B cell (primary cell): ENCODE measurements at regions not wholly inside any gene's neighbourhood (a gene's known extent, or its start where the extent isn't known, plus 50 kb on each side); places are given as distances from the start of the nearest gene placed in this dataset.

ENCODE experiments used
- ATAC-seq: fragments of 200-7000 bp; cut with Tn5 transposase; one replicate; pipeline ENCODE4 v1.10.0; 2021; ENCODE audit warnings: low read depth, mild to moderate bottlenecking, moderate number of reproducible peaks, moderate library complexity
- CTCF ChIA-PET: fragments of 350-600 bp; sonication (Branson Sonifier 250); formaldehyde crosslinking; loops from one replicate; lab custom pipeline; 2021; ENCODE audit warnings: antibody characterized with exemption, inconsistent platforms; lab: Charles Lee
- POLR2A ChIA-PET: fragments of 350-600 bp; sonication (Branson Sonifier 250); formaldehyde crosslinking; loops from one replicate; lab custom pipeline; 2021; ENCODE audit warnings: antibody characterized with exemption; lab: Charles Lee
- DNase-seq: peaks from one replicate; pipeline ENCODE4 v3.0.0; 2013
- H2AFZ ChIP-seq: 2 replicates; pipeline ENCODE4 v1.6.1; 2012; ENCODE audit warnings: mild to moderate bottlenecking, low read depth, low read length; ENCODE audit not compliant: insufficient read depth, poor library complexity, severe bottlenecking
- H3K27ac ChIP-seq, 2 donors: 1 replicate in 1 of 2; 2 replicates in 1 of 2; pipeline ENCODE4 v1.5.1; 2012 to 2013; ENCODE audit warnings: low read length in 2 of 2, mild to moderate bottlenecking in 2 of 2, moderate library complexity in 1 of 2
- H3K27me3 ChIP-seq, 4 experiments: fragments of 200-600 bp in 1 of 4; sonication (generic) in 1 of 4; replicated peaks in 1 of 4; 1 replicate in 2 of 4; 2 replicates in 2 of 4; pipeline versions ENCODE4 v1.6.1 to v1.7.0; 2013 to 2016; ENCODE audit warnings: low read length in 3 of 4, mild to moderate bottlenecking in 2 of 4, mixed read lengths in 1 of 4, moderate library complexity in 1 of 4; ENCODE audit not compliant: insufficient read depth in 4 of 4, control insufficient read depth in 3 of 4; ENCODE audit errors: control extremely low read depth in 1 of 4
- H3K36me3 ChIP-seq, 2 experiments: replicated peaks in 1 of 2; 1 replicate in 1 of 2; 2 replicates in 1 of 2; pipeline versions ENCODE4 v1.6.1 to v1.7.1; 2013; ENCODE audit warnings: low read length in 1 of 2; ENCODE audit not compliant: insufficient read depth in 2 of 2, control insufficient read depth in 1 of 2; ENCODE audit errors: control extremely low read depth in 1 of 2, extremely low read depth in 1 of 2
- H3K4me1 ChIP-seq, 2 donors: fragments of 200-600 bp in 1 of 2; sonication (generic) in 1 of 2; 1 replicate in 1 of 2; 2 replicates in 1 of 2; pipeline versions ENCODE4 v1.5.1 to v1.6.1; 2013 to 2017; ENCODE audit warnings: low read length in 2 of 2; ENCODE audit not compliant: control insufficient read depth in 2 of 2, insufficient read depth in 2 of 2
- H3K4me2 ChIP-seq: replicated peaks from 2 replicates; pipeline ENCODE3; 2012; ENCODE audit warnings: mild to moderate bottlenecking, low read depth, low read length; ENCODE audit not compliant: poor library complexity, severe bottlenecking
- H3K4me3 ChIP-seq, 5 experiments: fragments of 200-600 bp in 1 of 5; sonication (generic) in 1 of 5; 1 replicate in 3 of 5; 2 replicates in 2 of 5; pipeline versions ENCODE4 v1.5.1 to v1.7.0; 2011 to 2016; ENCODE audit warnings: low read length in 4 of 5, mild to moderate bottlenecking in 4 of 5, low read depth in 2 of 5, control low read depth in 1 of 5, moderate library complexity in 1 of 5; ENCODE audit not compliant: insufficient read depth in 1 of 5; ENCODE audit errors: control extremely low read depth in 1 of 5, extremely low read depth in 1 of 5
- H3K79me2 ChIP-seq: fragments of 200-600 bp; sonication (generic); one replicate; pipeline ENCODE4 v1.6.0; 2016; ENCODE audit warnings: low read length; ENCODE audit not compliant: control insufficient read depth, insufficient read depth
- H3K9ac ChIP-seq: fragments of 200-600 bp; sonication (generic); 2 replicates; pipeline ENCODE4 v1.6.1; 2017; ENCODE audit warnings: mild to moderate bottlenecking, low read length, moderate library complexity
- H3K9me3 ChIP-seq, 3 donors: one replicate each; pipeline versions ENCODE4 v1.6.1 to v1.7.1; 2013; ENCODE audit warnings: low read length in 2 of 3; ENCODE audit not compliant: control insufficient read depth in 2 of 3, insufficient read depth in 1 of 3; ENCODE audit errors: control extremely low read depth in 1 of 3
- H4K20me1 ChIP-seq: 2 replicates; pipeline ENCODE4 v1.6.0; 2012; ENCODE audit warnings: mild to moderate bottlenecking, low read length; ENCODE audit not compliant: insufficient read depth, control insufficient read depth, poor library complexity, severe bottlenecking
- H3K27ac Mint-ChIP-seq: one replicate; pipeline ENCODE4 v1.8.0; 2021; ENCODE audit warnings: mixed read lengths
- H3K27me3 Mint-ChIP-seq: one replicate; pipeline ENCODE4 v1.8.0; 2021; ENCODE audit warnings: mixed read lengths
- H3K4me1 Mint-ChIP-seq: one replicate; pipeline ENCODE4 v1.8.0; 2021; ENCODE audit warnings: mixed read lengths
- H3K4me3 Mint-ChIP-seq: one replicate; pipeline ENCODE4 v1.8.0; 2021; ENCODE audit warnings: mixed read lengths
- H3K9me3 Mint-ChIP-seq: one replicate; pipeline ENCODE4 v1.8.0; 2022; ENCODE audit warnings: mixed read lengths; ENCODE audit not compliant: insufficient read depth
- CTCF ChIP-seq: fragments of 200-600 bp; IDR thresholded peaks from one replicate; pipeline ENCODE4 v1.8.0; 2022; ENCODE audit warnings: antibody characterized with exemption, mild to moderate bottlenecking
- EZH2 ChIP-seq: IDR thresholded peaks from 2 replicates; pipeline ENCODE4 v1.6.1; 2012; ENCODE audit warnings: borderline replicate concordance, low read depth, mild to moderate bottlenecking, moderate library complexity, low read length; ENCODE audit not compliant: insufficient read depth, poor library complexity, severe bottlenecking
- WGBS: methylation state at CpG from one replicate; pipeline ENCODE4 v1.1.5; 2013; ENCODE audit warnings: missing lambda C conversion rate; ENCODE audit not compliant: insufficient coverage; 5-methylcytosine and 5-hydroxymethylcytosine counted together
- intact Hi-C: fragments of 100-400 bp; cut with micrococcal nuclease; formaldehyde crosslinking; loops from one replicate; pipeline ENCODE4 v1.10.0; 2022

GRCh38 chr4:124965497-124965891 lies 253.0 kb upstream of the ANKRD50 start:
- ATAC-seq, result no peak
- no peak overlapping the region for H3K9ac ChIP-seq
- no peak overlapping the region for H3K4me2 ChIP-seq
- TF ChIP-seq EZH2 (no peak), CTCF (no peak)
- no peaks in the 10 kb centered on the region for H3K27me3 ChIP-seq
- CTCF ChIA-PET, result no interaction called here
- no peak overlapping the region for H2AFZ ChIP-seq
- no peaks in the 10 kb centered on the region for H3K36me3 ChIP-seq
- H3K4me1 Mint-ChIP-seq, result no peaks in the 10 kb centered on the region
- no peaks in the 10 kb centered on the region for H3K79me2 ChIP-seq
- H3K27ac Mint-ChIP-seq, result no peak overlapping the region
- POLR2A ChIA-PET, result no interaction called here
- no peaks in the 10 kb centered on the region for H3K4me1 ChIP-seq
- no peak overlapping the region for H3K4me3 ChIP-seq
- DNase-seq, result no peak
- intact Hi-C loops, result no loop called here
- no peak overlapping the region for H3K27ac ChIP-seq
- H3K9me3 ChIP-seq, result peaks cover 0 to 9% (median 8%) of the 10 kb centered on the region in 3 donors
- peaks cover 5% of the 10 kb centered on the region for H3K9me3 Mint-ChIP-seq
- no peaks in the 10 kb centered on the region for H4K20me1 ChIP-seq
- H3K27me3 Mint-ChIP-seq, result no peaks in the 10 kb centered on the region
- 86% methylated on average over 1 of the region's 1 CpG for WGBS
- no peak overlapping the region for H3K4me3 Mint-ChIP-seq

GRCh38 chr4:124964852-124965496 lies 252.4 kb upstream of the ANKRD50 start:
- H3K27me3 ChIP-seq, result no peaks in the 10 kb centered on the region
- ChIA-PET CTCF (no interaction called here), POLR2A (no interaction called here)
- H3K9ac ChIP-seq, result no peak overlapping the region
- H3K79me2 ChIP-seq, result no peaks in the 10 kb centered on the region
- no peak for TF ChIP-seq CTCF
- no peak for TF ChIP-seq EZH2
- no peak overlapping the region for H3K4me2 ChIP-seq
- Mint-ChIP-seq H3K4me3 (no peak overlapping the region), H3K9me3 (peaks cover 5% of the 10 kb centered on the region), H3K27ac (no peak overlapping the region), H3K27me3 (no peaks in the 10 kb centered on the region), H3K4me1 (no peaks in the 10 kb centered on the region)
- intact Hi-C loops, result no loop called here
- no peak overlapping the region for H2AFZ ChIP-seq
- H4K20me1 ChIP-seq, result no peaks in the 10 kb centered on the region
- H3K9me3 ChIP-seq, result peaks cover 0 to 9% (median 8%) of the 10 kb centered on the region in 3 donors
- WGBS, result 100% methylated on average over 2 of the region's 5 CpGs
- no peaks in the 10 kb centered on the region for H3K4me1 ChIP-seq
- DNase-seq (no peak), ATAC-seq (no peak)
- H3K27ac ChIP-seq, result no peak overlapping the region
- H3K36me3 ChIP-seq, result no peaks in the 10 kb centered on the region
- no peak overlapping the region for H3K4me3 ChIP-seq
